ENCODE measurements at regions not wholly inside any gene's neighbourhood (a gene's known extent, or its start where the extent isn't known, plus 50 kb on each side); places are given as distances from the start of the nearest gene placed in this dataset.

DNA sequence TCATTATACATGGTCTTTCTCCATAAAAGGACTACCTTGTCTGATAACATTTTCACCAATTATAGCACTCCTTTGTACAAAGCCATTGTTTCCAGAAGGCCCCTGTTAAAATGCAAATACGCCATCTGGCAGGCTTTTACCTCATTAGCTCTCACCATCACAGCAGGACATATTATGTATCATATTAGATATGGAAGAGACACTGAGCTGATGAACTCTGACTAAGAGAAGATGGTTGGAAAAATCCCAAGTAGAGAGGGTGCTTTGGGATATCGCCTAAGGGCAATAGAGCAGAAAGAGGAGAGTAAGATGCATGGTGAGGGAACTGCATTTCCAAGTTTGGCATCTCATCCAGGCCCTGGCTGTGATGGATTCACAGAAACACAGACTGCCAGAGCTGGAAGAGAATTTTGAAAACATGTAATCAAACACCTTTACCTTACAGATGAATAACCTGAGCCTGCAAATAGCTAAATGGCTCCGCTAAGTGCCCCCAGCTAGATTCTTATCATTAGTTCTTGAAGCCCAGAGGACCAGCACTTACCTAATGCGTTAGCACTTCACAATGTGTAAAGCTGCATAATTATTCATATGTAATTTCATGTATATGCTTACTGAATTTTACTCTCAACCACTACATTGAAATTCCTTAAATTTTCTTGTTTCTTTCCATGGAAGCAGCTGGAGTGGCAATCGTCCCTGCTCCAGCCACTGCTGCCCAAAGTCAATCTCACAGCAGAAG, 393.6 kb upstream of the IZUMO3 start:
- intact Hi-C loops (cut with DNase I; ENCODE audit: low total_unique reads) (no loop called here), in situ Hi-C loops (cut with MboI; ENCODE audit: low sequenced_read_pairs in 4 of 4) (no loop called here)
- Histone ChIP-seq H3K27me3 (no peaks in the 10 kb centered on the region), H3K9me3 (no peaks in the 10 kb centered on the region), H3K27ac (no peak overlapping the region), H3K36me3 (no peaks in the 10 kb centered on the region), H3K4me3 (no peak overlapping the region), H3K4me1 (no peaks in the 10 kb centered on the region)
- no peak for ATAC-seq
- TF ChIP-seq, protein P1, sequence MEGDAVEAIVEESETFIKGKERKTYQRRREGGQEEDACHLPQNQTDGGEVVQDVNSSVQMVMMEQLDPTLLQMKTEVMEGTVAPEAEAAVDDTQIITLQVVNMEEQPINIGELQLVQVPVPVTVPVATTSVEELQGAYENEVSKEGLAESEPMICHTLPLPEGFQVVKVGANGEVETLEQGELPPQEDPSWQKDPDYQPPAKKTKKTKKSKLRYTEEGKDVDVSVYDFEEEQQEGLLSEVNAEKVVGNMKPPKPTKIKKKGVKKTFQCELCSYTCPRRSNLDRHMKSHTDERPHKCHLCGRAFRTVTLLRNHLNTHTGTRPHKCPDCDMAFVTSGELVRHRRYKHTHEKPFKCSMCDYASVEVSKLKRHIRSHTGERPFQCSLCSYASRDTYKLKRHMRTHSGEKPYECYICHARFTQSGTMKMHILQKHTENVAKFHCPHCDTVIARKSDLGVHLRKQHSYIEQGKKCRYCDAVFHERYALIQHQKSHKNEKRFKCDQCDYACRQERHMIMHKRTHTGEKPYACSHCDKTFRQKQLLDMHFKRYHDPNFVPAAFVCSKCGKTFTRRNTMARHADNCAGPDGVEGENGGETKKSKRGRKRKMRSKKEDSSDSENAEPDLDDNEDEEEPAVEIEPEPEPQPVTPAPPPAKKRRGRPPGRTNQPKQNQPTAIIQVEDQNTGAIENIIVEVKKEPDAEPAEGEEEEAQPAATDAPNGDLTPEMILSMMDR (IDR thresholded peaks at IDR 0.05 in 4 of 5, conservative IDR thresholded peaks at IDR 0.05 in 1 of 5): no peak
- no peak for TF ChIP-seq POLR2A (IDR thresholded peaks at IDR 0.05)
- DNase-seq: no peak

DNA sequence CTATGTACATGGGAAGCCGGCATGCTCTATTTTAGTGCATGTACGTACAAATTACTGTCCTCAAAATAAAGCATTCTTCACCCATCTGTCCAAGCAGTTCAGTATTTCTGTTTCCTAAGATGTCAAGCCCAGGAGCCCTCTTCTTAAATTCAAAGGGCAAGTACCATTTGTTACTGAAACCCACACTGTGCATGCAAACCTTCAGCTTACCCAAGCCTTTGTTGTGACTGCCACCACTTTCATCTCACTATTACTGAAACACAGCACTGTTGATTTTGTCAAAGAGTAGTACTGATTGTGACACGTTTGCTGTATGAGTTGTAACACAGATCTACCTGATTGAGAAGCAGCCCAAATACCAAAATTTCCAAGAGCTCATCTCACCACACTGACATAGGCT, 390.4 kb upstream of the IZUMO3 start:
- no peaks in the 10 kb centered on the region for H3K36me3 ChIP-seq
- H3K4me3 ChIP-seq: no peak overlapping the region
- in situ Hi-C loops (cut with MboI; ENCODE audit: low sequenced_read_pairs in 4 of 4): no loop called here
- ATAC-seq (no peak), DNase-seq (no peak)
- no peaks in the 10 kb centered on the region for H3K27me3 ChIP-seq
- H3K9me3 ChIP-seq: no peaks in the 10 kb centered on the region
- TF ChIP-seq, protein P1 (IDR thresholded peaks at IDR 0.05 in 4 of 5, conservative IDR thresholded peaks at IDR 0.05 in 1 of 5): no peak
- TF ChIP-seq POLR2A (IDR thresholded peaks at IDR 0.05): no peak
- intact Hi-C loops (cut with DNase I; ENCODE audit: low total_unique reads): no loop called here
- no peak overlapping the region for H3K27ac ChIP-seq
- H3K4me1 ChIP-seq: no peaks in the 10 kb centered on the region

DNA sequence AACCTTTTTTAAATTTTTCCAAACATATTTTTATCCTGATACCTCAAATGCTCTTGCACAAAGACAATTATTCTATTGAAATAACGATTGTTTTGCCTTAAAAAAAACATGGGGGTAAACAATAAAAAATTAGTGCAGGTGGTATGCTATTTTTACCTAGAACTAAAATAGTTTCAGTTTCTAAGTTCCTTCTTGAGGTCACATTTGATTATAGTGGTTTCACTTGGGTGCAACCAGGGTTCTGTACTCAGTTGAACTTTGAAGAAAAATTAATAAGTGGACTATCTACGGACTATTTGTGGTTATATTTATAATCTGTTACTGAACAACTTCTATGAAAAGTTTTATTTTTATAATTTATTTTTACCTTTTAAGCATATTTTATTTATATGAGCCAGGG, 387.1 kb upstream of the IZUMO3 start:
- DNase-seq (no peak), ATAC-seq (no peak)
- no peaks in the 10 kb centered on the region for H3K36me3 ChIP-seq
- no peak for TF ChIP-seq POLR2A (IDR thresholded peaks at IDR 0.05)
- TF ChIP-seq, protein P1 (IDR thresholded peaks at IDR 0.05 in 4 of 5, conservative IDR thresholded peaks at IDR 0.05 in 1 of 5): no peak
- H3K9me3 ChIP-seq: no peaks in the 10 kb centered on the region
- H3K4me1 ChIP-seq: no peaks in the 10 kb centered on the region
- intact Hi-C loops (cut with DNase I; ENCODE audit: low total_unique reads) (no loop called here), in situ Hi-C loops (cut with MboI; ENCODE audit: low sequenced_read_pairs in 4 of 4) (no loop called here)
- no peaks in the 10 kb centered on the region for H3K27me3 ChIP-seq
- no peak overlapping the region for H3K27ac ChIP-seq
- H3K4me3 ChIP-seq: no peak overlapping the region

DNA sequence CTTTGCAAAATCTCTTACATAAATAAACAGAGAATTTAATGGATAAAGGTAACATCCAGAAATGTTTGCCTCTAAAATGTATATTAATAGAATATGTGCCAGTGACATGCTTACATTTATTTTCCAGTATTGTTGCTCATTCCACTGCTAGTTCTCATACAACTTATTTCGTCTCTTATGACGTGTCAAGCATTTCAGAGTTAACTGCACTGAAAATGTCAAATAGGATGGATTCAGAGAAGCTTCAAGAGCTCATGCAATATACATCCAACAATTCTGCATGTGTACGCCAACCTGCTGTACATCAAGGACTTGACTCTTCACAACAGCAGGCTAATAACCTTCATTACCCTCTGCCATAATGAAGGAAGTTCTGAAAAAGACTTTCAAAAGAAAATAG, 386.2 kb upstream of the IZUMO3 start:
- Histone ChIP-seq H3K36me3 (no peaks in the 10 kb centered on the region), H3K4me3 (no peak overlapping the region), H3K9me3 (no peaks in the 10 kb centered on the region), H3K27ac (no peak overlapping the region), H3K27me3 (no peaks in the 10 kb centered on the region), H3K4me1 (no peaks in the 10 kb centered on the region)
- in situ Hi-C loops (cut with MboI; ENCODE audit: low sequenced_read_pairs in 4 of 4): no loop called here
- no peak for DNase-seq
- intact Hi-C loops (cut with DNase I; ENCODE audit: low total_unique reads): no loop called here
- ATAC-seq: no peak
- no peak for TF ChIP-seq POLR2A (IDR thresholded peaks at IDR 0.05)
- TF ChIP-seq, protein P1 (IDR thresholded peaks at IDR 0.05 in 4 of 5, conservative IDR thresholded peaks at IDR 0.05 in 1 of 5): no peak

DNA sequence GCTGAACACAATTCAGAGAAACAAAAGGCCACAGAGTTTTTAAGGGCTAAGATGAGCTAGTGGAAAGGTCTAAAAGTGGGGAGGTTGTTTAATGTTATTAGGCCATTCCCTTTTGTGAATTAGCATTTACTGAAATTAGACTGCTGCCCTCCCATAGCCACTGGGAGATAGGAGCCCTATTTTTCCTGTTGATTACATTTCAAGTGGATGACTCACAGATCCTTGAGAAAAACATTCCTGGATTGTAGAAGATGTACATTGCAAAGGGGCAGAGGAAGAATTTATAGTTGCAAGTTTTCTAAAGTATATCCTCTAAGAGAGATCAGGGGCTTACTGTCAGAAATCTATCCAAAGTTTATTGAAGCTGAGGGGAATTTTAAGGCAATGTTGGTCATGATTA, 367.1 kb upstream of the IZUMO3 start:
- no peaks in the 10 kb centered on the region for H3K4me1 ChIP-seq
- no peak overlapping the region for H3K27ac ChIP-seq
- H3K36me3 ChIP-seq: no peaks in the 10 kb centered on the region
- no peak overlapping the region for H3K4me3 ChIP-seq
- no peak for DNase-seq
- TF ChIP-seq, protein P1 (IDR thresholded peaks at IDR 0.05 in 4 of 5, conservative IDR thresholded peaks at IDR 0.05 in 1 of 5): no peak
- no peak for TF ChIP-seq POLR2A (IDR thresholded peaks at IDR 0.05)
- ATAC-seq: no peak
- in situ Hi-C loops (cut with MboI; ENCODE audit: low sequenced_read_pairs in 4 of 4) (no loop called here), intact Hi-C loops (cut with DNase I; ENCODE audit: low total_unique reads) (no loop called here)
- H3K27me3 ChIP-seq: no peaks in the 10 kb centered on the region
- no peaks in the 10 kb centered on the region for H3K9me3 ChIP-seq

Data from gastrocnemius medialis (tissue), 4 donors.